ENCODE measurements at regions not wholly inside any gene's neighbourhood (a gene's known extent, or its start where the extent isn't known, plus 50 kb on each side); places are given as distances from the start of the nearest gene placed in this dataset.
"Not testable (repeated sequence)": the region's sequence is repeated elsewhere in the genome, so short reads cannot be mapped to it uniquely, and the experiment has no call there.

DNA sequence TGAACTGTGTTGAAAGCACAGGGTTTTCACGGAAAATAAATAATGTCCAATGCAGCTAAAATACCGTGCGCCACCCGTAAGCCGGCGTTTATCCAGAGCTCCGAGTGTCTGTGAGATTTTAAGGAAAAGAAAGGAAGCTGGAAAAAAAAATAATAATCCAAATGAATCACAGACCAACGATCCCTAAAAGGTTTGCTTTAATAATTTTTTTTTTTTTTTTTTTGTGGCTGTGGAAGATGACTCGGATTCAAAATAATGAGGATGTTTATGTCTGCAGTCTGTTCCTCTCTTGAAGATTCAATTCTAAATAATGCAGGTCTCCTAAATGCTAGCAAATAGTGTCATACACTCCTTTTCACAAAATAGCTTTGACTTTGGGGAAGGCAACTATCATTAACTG is 84.6 kb upstream of the PPP2R3B start:
- Mint-ChIP-seq H3K36me3 (no peaks in the 10 kb centered on the region), H3K4me3 (no peak overlapping the region), H3K9me3 (no peaks in the 10 kb centered on the region), H3K27me3 (peaks cover 0 to 5% of the 10 kb centered on the region in 2 donors), H3K27ac (no peak overlapping the region), H3K4me1 (ENCODE audit: low read depth in 2 of 2) (no peaks in the 10 kb centered on the region)
- ATAC-seq (no peak), DNase-seq (ENCODE audit: low spot score) (no peak)

DNA sequence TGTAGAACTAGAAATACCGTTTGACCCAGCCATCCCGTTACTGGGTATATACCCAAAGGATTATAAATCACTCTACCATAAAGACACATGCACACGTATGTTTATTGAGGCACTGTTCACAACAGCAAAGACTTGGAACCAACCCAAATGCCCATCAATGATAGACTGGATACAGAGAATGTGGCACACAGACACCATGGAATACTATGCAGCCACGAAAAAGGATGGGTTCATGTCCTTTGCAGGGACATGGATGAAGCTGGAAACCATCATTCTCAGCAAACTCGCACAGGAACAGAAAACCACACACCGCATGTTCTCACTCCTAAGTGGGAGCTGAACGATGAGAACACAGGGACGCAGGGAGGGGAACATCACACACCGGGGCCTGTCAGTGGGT is 85.6 kb upstream of the PPP2R3B start:
- not testable (repeated sequence) for H3K27me3 Mint-ChIP-seq; ATAC-seq; H3K36me3 Mint-ChIP-seq; H3K4me1 Mint-ChIP-seq (ENCODE audit: low read depth in 2 of 2); H3K9me3 Mint-ChIP-seq; H3K4me3 Mint-ChIP-seq; DNase-seq (ENCODE audit: low spot score); H3K27ac Mint-ChIP-seq

DNA sequence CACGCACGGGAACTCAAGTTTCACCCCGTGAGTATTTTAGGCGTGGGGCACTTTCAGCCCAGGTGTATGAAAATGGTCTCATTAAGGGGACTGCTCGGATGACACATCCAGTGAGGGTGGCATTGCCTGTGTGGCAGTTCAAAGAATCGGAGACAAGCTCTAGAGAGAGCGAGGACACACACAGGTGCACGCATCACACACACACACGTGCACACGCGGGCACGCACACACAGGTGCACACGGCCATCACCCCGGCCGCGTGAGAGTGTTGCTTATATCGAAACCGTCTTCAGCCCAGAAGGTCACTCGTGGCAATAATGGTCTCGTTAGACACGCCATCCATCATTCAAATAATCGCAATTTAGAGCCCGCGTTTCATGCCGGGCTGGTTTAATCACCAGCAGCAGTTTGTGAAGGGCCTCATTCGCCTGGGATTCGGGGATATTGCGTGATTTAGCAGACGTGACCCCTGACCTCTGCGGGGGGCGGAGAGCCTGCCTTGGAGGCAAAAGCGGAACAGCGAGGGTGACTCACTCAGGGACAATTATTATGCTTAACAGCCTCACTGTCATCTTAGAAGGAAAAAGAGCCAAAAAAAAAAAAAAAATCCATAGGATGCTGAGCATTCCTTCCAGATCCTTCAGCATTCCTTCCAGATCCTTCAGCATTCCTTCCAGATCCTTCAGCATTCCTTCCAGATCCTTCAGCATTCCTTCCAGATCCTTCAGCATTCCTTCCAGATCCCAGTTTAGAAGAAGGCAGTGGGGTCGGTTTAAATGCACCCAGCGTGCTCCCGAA is 89.4 kb upstream of the PPP2R3B start:
- Mint-ChIP-seq H3K27ac (no peak overlapping the region), H3K4me1 (ENCODE audit: low read depth in 2 of 2) (no peaks in the 10 kb centered on the region), H3K27me3 (peaks cover 0 to 5% of the 10 kb centered on the region in 2 donors), H3K36me3 (no peaks in the 10 kb centered on the region), H3K4me3 (no peak overlapping the region), H3K9me3 (no peaks in the 10 kb centered on the region)
- DNase-seq (ENCODE audit: low spot score), result no peak
- no peak for ATAC-seq

- H3K27ac Mint-ChIP-seq, result no peak overlapping the region
- no peak for ATAC-seq
These were observed 90.0 kb upstream of the PPP2R3B start for GRCh38 chrX:476724-477075.

DNA sequence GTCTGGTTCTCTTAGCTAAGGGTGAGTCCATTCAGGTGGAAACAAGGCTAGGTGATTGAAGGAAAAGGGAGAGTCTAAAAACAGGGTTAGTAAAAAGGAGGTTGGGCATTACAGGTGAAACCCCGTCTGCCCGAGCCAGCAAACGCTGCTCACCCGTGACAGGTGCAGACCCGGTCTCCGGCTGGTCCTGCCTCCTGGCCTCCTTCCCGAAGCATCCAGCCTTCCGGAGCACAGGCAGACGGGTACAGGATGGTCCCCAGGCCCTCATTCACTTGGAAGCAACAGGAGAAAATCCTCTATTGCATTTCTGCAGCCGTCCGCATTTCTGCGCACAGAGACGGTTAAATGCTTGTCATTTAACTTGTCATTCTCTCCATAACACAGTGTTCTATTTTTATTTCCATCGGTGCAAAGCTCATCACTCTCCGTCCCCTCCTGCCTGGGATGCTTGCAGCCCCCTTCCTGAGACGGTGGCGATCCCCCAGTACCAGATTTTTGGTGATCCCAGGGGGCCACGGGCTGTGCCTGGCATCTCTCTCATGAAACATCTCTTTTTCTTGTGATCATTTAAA is 90.8 kb upstream of the PPP2R3B start:
- H3K9me3 Mint-ChIP-seq, result peaks cover 4% of the 10 kb centered on the region
- ATAC-seq (no peak), DNase-seq (ENCODE audit: low spot score) (no peak)
- no peak overlapping the region for H3K4me3 Mint-ChIP-seq
- H3K27me3 Mint-ChIP-seq, result peaks cover 0 to 3% of the 10 kb centered on the region in 2 donors
- no peak overlapping the region for H3K27ac Mint-ChIP-seq
- no peaks in the 10 kb centered on the region for H3K4me1 Mint-ChIP-seq (ENCODE audit: low read depth in 2 of 2)
- H3K36me3 Mint-ChIP-seq, result peaks cover 5% of the 10 kb centered on the region

More at GRCh38 chrX:476724-477075, 90.0 kb upstream of the PPP2R3B start:
- no peaks in the 10 kb centered on the region for H3K9me3 Mint-ChIP-seq
- H3K4me3 Mint-ChIP-seq, result no peak overlapping the region
- no peaks in the 10 kb centered on the region for H3K4me1 Mint-ChIP-seq (ENCODE audit: low read depth in 2 of 2)
- no peak for DNase-seq (ENCODE audit: low spot score)
- H3K27me3 Mint-ChIP-seq, result peaks cover 0 to 3% of the 10 kb centered on the region in 2 donors
- no peaks in the 10 kb centered on the region for H3K36me3 Mint-ChIP-seq

DNA sequence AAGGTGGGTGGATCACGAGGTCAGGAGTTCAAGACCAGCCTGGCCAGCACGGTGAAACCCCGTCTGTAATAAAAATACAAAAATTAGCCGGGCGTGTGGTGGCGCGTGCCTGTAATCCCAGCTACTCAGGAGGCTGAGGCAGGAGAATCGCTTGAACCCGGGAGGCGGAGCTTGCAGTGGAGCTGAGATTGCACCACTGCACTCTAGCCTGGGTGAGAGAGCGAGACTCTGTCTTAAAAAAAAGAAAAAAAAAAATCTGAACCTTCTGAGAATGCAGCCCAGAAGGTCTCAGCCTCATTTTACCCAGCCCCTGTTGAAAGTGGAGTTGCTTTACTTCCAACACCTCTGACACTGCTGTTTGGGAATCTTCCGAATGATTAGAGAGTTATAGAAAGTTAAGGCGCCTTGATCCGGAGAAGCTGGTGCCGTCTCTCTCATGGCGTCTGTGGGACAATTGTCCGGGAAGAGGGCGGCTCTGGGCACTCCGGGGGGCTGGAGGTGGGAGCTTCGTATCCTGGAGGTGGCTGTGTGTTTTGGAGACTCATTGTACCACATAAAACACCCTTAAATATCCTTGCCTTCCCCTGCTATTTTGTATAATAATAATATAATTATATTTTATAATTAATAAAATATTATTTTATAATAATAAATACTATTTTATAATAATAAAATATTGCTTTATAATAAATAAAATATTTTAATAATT is 92.7 kb upstream of the PPP2R3B start:
- DNase-seq (ENCODE audit: low spot score), result no peak

GRCh38 chrX:480861-481417 is 94.2 kb upstream of the PPP2R3B start:
- Mint-ChIP-seq H3K9me3 (peaks cover 4% of the 10 kb centered on the region), H3K27ac (no peak overlapping the region), H3K4me1 (ENCODE audit: low read depth in 2 of 2) (no peaks in the 10 kb centered on the region), H3K4me3 (no peak overlapping the region), H3K27me3 (no peaks in the 10 kb centered on the region), H3K36me3 (peaks cover 5% of the 10 kb centered on the region)
- no peak for DNase-seq (ENCODE audit: low spot score)
- ATAC-seq, result no peak

More for the DNA sequence above, 92.7 kb upstream of the PPP2R3B start:
- Mint-ChIP-seq H3K4me3 (no peak overlapping the region), H3K36me3 (peaks cover 5% of the 10 kb centered on the region), H3K27me3 (peaks cover 0 to 3% of the 10 kb centered on the region in 2 donors), H3K27ac (no peak overlapping the region), H3K9me3 (peaks cover 4% of the 10 kb centered on the region), H3K4me1 (ENCODE audit: low read depth in 2 of 2) (no peaks in the 10 kb centered on the region)
- ATAC-seq, result no peak

DNA sequence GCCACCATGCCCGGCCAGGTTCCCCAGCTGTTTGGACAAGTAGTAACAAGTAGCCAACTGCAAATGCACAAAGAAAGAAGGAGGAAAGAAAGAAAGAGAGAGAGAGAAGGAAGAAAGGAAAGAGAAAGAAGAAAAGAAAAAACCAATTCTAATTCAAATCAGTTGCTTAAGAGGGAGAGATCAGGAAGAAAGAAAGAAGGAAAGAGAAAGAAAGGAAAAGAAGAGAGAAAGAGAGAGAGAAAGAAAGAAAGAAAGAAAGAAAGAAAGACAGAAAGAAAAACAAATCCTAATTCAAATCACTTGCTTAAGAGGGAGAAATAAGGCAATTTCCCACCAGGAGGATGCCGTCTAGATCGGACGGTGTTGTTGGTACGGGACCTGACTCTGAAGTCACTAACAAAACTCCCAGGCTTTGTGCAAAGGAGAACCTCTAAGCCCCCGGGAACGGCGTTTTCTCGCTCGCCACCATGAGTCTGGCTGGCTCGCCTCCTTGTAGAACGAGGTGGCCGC is 95.5 kb upstream of the PPP2R3B start:
- ATAC-seq (no peak), DNase-seq (ENCODE audit: low spot score) (no peak)
- no peaks in the 10 kb centered on the region for H3K27me3 Mint-ChIP-seq
- H3K4me3 Mint-ChIP-seq, result no peak overlapping the region
- peaks cover 5% of the 10 kb centered on the region for H3K36me3 Mint-ChIP-seq
- no peaks in the 10 kb centered on the region for H3K4me1 Mint-ChIP-seq (ENCODE audit: low read depth in 2 of 2)
- H3K27ac Mint-ChIP-seq, result no peak overlapping the region
- peaks cover 4% of the 10 kb centered on the region for H3K9me3 Mint-ChIP-seq

GRCh38 chrX:482702-483203 is 96.0 kb upstream of the PPP2R3B start:
- H3K9me3 Mint-ChIP-seq, result peaks cover 4% of the 10 kb centered on the region
- ATAC-seq (no peak), DNase-seq (ENCODE audit: low spot score) (no peak)
- H3K27me3 Mint-ChIP-seq, result no peaks in the 10 kb centered on the region
- H3K36me3 Mint-ChIP-seq, result peaks cover 5% of the 10 kb centered on the region
- H3K4me3 Mint-ChIP-seq, result no peak overlapping the region
- H3K27ac Mint-ChIP-seq, result no peak overlapping the region
- no peaks in the 10 kb centered on the region for H3K4me1 Mint-ChIP-seq (ENCODE audit: low read depth in 2 of 2)

- H3K4me3 Mint-ChIP-seq, result no peak overlapping the region
These were observed 98.7 kb upstream of the PPP2R3B start for GRCh38 chrX:485368-485767.

GRCh38 chrX:486325-486724 is 99.6 kb upstream of the PPP2R3B start:
- Mint-ChIP-seq H3K27me3 (no peaks in the 10 kb centered on the region), H3K36me3 (peaks cover 5% of the 10 kb centered on the region), H3K9me3 (peaks cover 8% of the 10 kb centered on the region), H3K4me1 (ENCODE audit: low read depth in 2 of 2) (peaks cover 0 to 3% of the 10 kb centered on the region in 2 donors), H3K27ac (no peak overlapping the region), H3K4me3 (no peak overlapping the region)
- ATAC-seq (no peak), DNase-seq (ENCODE audit: low spot score) (no peak)

More at GRCh38 chrX:485368-485767, 98.7 kb upstream of the PPP2R3B start:
- Mint-ChIP-seq H3K4me1 (ENCODE audit: low read depth in 2 of 2) (no peaks in the 10 kb centered on the region), H3K27ac (no peak overlapping the region), H3K27me3 (no peaks in the 10 kb centered on the region), H3K9me3 (peaks cover 4% of the 10 kb centered on the region), H3K36me3 (peaks cover 5% of the 10 kb centered on the region)
- DNase-seq (ENCODE audit: low spot score), result no peak
- no peak for ATAC-seq

- ATAC-seq, result no peak
- Mint-ChIP-seq H3K27ac (no peak overlapping the region), H3K27me3 (no peaks in the 10 kb centered on the region), H3K4me1 (ENCODE audit: low read depth in 2 of 2) (peaks cover 0 to 3% of the 10 kb centered on the region in 2 donors), H3K4me3 (no peak overlapping the region), H3K36me3 (no peaks in the 10 kb centered on the region), H3K9me3 (peaks cover 3% of the 10 kb centered on the region)
- no peak for DNase-seq (ENCODE audit: low spot score)
These were observed 101.1 kb upstream of the PPP2R3B start for GRCh38 chrX:487836-488235.

DNA sequence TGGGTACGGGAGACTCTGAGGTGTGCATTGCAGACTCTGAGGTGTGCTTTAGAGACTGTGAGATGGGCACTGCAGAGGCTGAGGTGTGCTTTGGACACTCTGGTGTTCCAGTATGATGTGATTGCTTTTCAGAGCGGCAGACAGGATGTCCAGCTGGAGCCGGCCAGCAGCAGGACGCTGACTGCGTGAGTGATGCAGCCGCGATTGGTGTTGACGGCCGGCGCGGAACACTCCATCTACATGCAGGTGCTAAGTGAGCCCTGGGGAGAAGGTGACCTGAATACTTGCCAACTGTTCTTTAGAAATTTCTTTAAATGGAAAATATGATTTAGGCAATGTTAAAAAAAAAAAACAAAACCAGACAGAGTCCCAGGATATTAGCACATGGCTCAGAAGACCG is 103.1 kb upstream of the PPP2R3B start:
- no peak for ATAC-seq

More for the DNA sequence above, 103.1 kb upstream of the PPP2R3B start:
- no peaks in the 10 kb centered on the region for H3K36me3 Mint-ChIP-seq
- H3K27me3 Mint-ChIP-seq, result no peaks in the 10 kb centered on the region
- peaks cover 3% of the 10 kb centered on the region for H3K9me3 Mint-ChIP-seq
- no peak for DNase-seq (ENCODE audit: low spot score)
- no peak overlapping the region for H3K4me3 Mint-ChIP-seq
- H3K27ac Mint-ChIP-seq, result no peak overlapping the region
- H3K4me1 Mint-ChIP-seq (ENCODE audit: low read depth in 2 of 2), result peaks cover 0 to 3% of the 10 kb centered on the region in 2 donors

All from natural killer cell treated with Interleukin-12 subunit alpha and Interleukin-12 subunit beta and Interleukin-15 and Interleukin-18, amount 100 ng/mL, for 72 hours (primary cell).